GM12878 (cell line): ENCODE measurements at regions not wholly inside any gene's neighbourhood (a gene's known extent, or its start where the extent isn't known, plus 50 kb on each side); places are given as distances from the start of the nearest gene placed in this dataset.

Experiments used
- CTCF ChIP-seq, 3 experiments: IDR thresholded peaks in 2 of 3; conservative IDR thresholded peaks in 1 of 3; 2 replicates each; pipeline ENCODE4 v1.5.1; 2011; ENCODE audit warnings: low read depth in 3 of 3, low read length in 3 of 3, mild to moderate bottlenecking in 3 of 3, control low read depth in 2 of 3, moderate library complexity in 2 of 3, inconsistent platforms in 1 of 3, mixed read lengths in 1 of 3; ENCODE audit not compliant: control insufficient read depth in 2 of 3, insufficient read depth in 1 of 3; ENCODE audit errors: extremely low read depth in 1 of 3
- E4F1 ChIP-seq: fragments of 450-650 bp; IDR thresholded peaks from 2 replicates; pipeline ENCODE4 v1.6.1; 2018; ENCODE audit warnings: borderline replicate concordance, mild to moderate bottlenecking; ENCODE audit not compliant: partially characterized antibody
- MEF2A ChIP-seq: IDR thresholded peaks from 2 replicates; pipeline ENCODE4 v1.6.1; 2011; ENCODE audit warnings: low read depth, mild to moderate bottlenecking, low read length, moderate library complexity; ENCODE audit not compliant: insufficient read depth
- NFXL1 ChIP-seq: fragments of 450-650 bp; IDR thresholded peaks from 2 replicates; pipeline ENCODE4 v1.6.1; 2017; ENCODE audit warnings: antibody characterized with exemption, mild to moderate bottlenecking, borderline replicate concordance
- NR2C1 ChIP-seq: fragments of 450-650 bp; IDR thresholded peaks from 2 replicates; pipeline ENCODE4 v1.6.1; 2017; ENCODE audit warnings: antibody characterized with exemption, mild to moderate bottlenecking, moderate library complexity
- NRF1 ChIP-seq: conservative IDR thresholded peaks from 2 replicates; pipeline ENCODE4 v1.6.1; 2011; ENCODE audit warnings: mild to moderate bottlenecking, low read depth, low read length, improper control_type of control experiment
- PML ChIP-seq: IDR thresholded peaks from 2 replicates; pipeline ENCODE4 v1.6.1; 2012; ENCODE audit warnings: low read length, inconsistent platforms
- POLR2A ChIP-seq: IDR thresholded peaks from 2 replicates; pipeline ENCODE4 v1.6.1; 2011; ENCODE audit warnings: low read depth, mild to moderate bottlenecking, low read length
- POLR2AphosphoS5 ChIP-seq: IDR thresholded peaks from 2 replicates; pipeline ENCODE4 v1.6.1; 2011; ENCODE audit warnings: mild to moderate bottlenecking, low read length, inconsistent platforms
- SIN3A ChIP-seq: IDR thresholded peaks from 2 replicates; pipeline ENCODE4 v1.6.1; 2012; ENCODE audit warnings: low read depth, low read length, improper control_type of control experiment
- TAF1 ChIP-seq: IDR thresholded peaks from 2 replicates; pipeline ENCODE4 v1.6.1; 2011; ENCODE audit warnings: mild to moderate bottlenecking, low read depth, low read length, borderline replicate concordance
- YY1 ChIP-seq: IDR thresholded peaks from 2 replicates; pipeline ENCODE4 v1.6.1; 2011; ENCODE audit warnings: low read depth, mild to moderate bottlenecking, low read length
- ZNF622 ChIP-seq: fragments of 450-650 bp; IDR thresholded peaks from 2 replicates; pipeline ENCODE4 v1.6.1; 2017; ENCODE audit warnings: mild to moderate bottlenecking, inconsistent platforms
- ZZZ3 ChIP-seq: IDR thresholded peaks from 2 replicates; pipeline ENCODE4 v1.6.1; 2011; ENCODE audit warnings: low read depth; ENCODE audit not compliant: control insufficient read depth, insufficient read length

GRCh38 chr2:205931388-205931787 is 154.6 kb downstream of the INO80D start:
- TF ChIP-seq CTCF (IDR thresholded peaks at IDR 0.05 in 2 of 3, conservative IDR thresholded peaks at IDR 0.05 in 1 of 3; ENCODE audit: control insufficient read depth in 2 of 3, extremely low read depth in 1 of 3, insufficient read depth in 1 of 3, low read depth in 3 of 3, low read length in 3 of 3) (no peak), MEF2A (no peak), ZZZ3 (no peak), NRF1 (no peak), POLR2A (no peak), E4F1 (no peak), SIN3A (no peak), YY1 (no peak), TAF1 (no peak), PML (no peak), NFXL1 (no peak), NR2C1 (no peak), ZNF622 (no peak), POLR2AphosphoS5 (no peak)
